Uterus (tissue), 2 donors: ENCODE measurements at regions not wholly inside any gene's neighbourhood (a gene's known extent, or its start where the extent isn't known, plus 50 kb on each side); places are given as distances from the start of the nearest gene placed in this dataset.

Source experiments
- CTCF ChIP-seq, 4 experiments: fragments of 200-600 bp in 2 of 4; fragments of 450-650 bp in 2 of 4; sonication (generic) in 2 of 4; IDR thresholded peaks; one replicate each; pipeline ENCODE4 v1.5.1; 2016 to 2019; ENCODE audit warnings: antibody characterized with exemption in 4 of 4, mild to moderate bottlenecking in 2 of 4, moderate library complexity in 1 of 4
- POLR2A ChIP-seq, 2 donors: fragments of 450-650 bp; IDR thresholded peaks; one replicate each; pipeline ENCODE4 v1.6.1; 2016; ENCODE audit warnings: antibody characterized with exemption in 2 of 2, mild to moderate bottlenecking in 1 of 2, moderate library complexity in 1 of 2

GRCh38 chr4:114211556-114211955 lies 232.1 kb upstream of the ARSJ start:
- no peak for TF ChIP-seq CTCF (IDR thresholded peaks at IDR 0.05)
- no peak for TF ChIP-seq POLR2A (IDR thresholded peaks at IDR 0.05)
